K562 (cell line): ENCODE measurements at regions not wholly inside any gene's neighbourhood (a gene's known extent, or its start where the extent isn't known, plus 50 kb on each side); places are given as distances from the start of the nearest gene placed in this dataset.

Experiments
- BHLHE40 ChIP-seq: IDR thresholded peaks from 2 replicates; pipeline ENCODE4 v1.6.1; 2011; ENCODE audit warnings: low read length, improper control_type of control experiment
- SNRNP70 ChIP-seq: fragments of 200-400 bp; formaldehyde crosslinking; optimal IDR thresholded peaks from 2 replicates; pipeline ENCODE3; 2017; ENCODE audit warnings: low read depth, low read length
- TF ChIP-seq, protein P1 (sequence below): sonication (generic); formaldehyde crosslinking; IDR thresholded peaks from 2 replicates; pipeline ENCODE4 v1.8.1; 2023; ENCODE audit warnings: missing genetic modification reagents, mild to moderate bottlenecking, borderline replicate concordance
- TF ChIP-seq, protein P2 (sequence below): fragments of 250-450 bp; sonication (Bioruptor Pico); IDR thresholded peaks from 2 replicates; pipeline ENCODE4 v1.8.0; 2022; ENCODE audit warnings: moderate library complexity, mild to moderate bottlenecking, inconsistent platforms
- TF ChIP-seq, protein P3 (sequence below): fragments of 250-450 bp; sonication (Bioruptor Pico); IDR thresholded peaks from 2 replicates; pipeline ENCODE4 v1.5.0; 2022; ENCODE audit warnings: mild to moderate bottlenecking

DNA sequence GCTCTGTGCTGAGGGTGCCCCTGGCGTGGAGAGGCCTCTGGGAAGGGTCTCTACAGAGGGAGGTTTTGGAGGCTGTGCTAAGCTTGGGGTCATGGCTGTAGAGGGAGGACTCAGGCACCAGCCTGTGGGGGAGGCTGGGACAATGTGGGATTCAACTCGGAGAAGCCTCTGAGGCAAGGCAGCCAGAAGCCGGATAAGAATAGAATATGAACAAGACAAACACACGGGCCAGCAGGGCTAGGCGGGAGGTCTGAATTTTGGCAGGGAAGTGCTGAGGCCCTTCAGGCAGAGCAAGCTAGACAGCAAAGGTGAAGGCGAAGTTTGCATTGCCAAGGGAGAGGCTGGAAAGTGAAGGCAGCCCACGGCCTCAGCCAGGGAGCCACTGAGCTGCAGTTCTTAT, 612.1 kb upstream of the NR2F2 start (continued):
- TF ChIP-seq, protein P1, sequence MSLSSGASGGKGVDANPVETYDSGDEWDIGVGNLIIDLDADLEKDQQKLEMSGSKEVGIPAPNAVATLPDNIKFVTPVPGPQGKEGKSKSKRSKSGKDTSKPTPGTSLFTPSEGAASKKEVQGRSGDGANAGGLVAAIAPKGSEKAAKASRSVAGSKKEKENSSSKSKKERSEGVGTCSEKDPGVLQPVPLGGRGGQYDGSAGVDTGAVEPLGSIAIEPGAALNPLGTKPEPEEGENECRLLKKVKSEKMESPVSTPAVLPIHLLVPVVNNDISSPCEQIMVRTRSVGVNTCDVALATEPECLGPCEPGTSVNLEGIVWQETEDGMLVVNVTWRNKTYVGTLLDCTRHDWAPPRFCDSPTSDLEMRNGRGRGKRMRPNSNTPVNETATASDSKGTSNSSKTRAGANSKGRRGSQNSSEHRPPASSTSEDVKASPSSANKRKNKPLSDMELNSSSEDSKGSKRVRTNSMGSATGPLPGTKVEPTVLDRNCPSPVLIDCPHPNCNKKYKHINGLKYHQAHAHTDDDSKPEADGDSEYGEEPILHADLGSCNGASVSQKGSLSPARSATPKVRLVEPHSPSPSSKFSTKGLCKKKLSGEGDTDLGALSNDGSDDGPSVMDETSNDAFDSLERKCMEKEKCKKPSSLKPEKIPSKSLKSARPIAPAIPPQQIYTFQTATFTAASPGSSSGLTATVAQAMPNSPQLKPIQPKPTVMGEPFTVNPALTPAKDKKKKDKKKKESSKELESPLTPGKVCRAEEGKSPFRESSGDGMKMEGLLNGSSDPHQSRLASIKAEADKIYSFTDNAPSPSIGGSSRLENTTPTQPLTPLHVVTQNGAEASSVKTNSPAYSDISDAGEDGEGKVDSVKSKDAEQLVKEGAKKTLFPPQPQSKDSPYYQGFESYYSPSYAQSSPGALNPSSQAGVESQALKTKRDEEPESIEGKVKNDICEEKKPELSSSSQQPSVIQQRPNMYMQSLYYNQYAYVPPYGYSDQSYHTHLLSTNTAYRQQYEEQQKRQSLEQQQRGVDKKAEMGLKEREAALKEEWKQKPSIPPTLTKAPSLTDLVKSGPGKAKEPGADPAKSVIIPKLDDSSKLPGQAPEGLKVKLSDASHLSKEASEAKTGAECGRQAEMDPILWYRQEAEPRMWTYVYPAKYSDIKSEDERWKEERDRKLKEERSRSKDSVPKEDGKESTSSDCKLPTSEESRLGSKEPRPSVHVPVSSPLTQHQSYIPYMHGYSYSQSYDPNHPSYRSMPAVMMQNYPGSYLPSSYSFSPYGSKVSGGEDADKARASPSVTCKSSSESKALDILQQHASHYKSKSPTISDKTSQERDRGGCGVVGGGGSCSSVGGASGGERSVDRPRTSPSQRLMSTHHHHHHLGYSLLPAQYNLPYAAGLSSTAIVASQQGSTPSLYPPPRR (CRISPR knock-in tag): no peak
- TF ChIP-seq BHLHE40 (no peak), SNRNP70 (no peak)
- TF ChIP-seq, protein P2, sequence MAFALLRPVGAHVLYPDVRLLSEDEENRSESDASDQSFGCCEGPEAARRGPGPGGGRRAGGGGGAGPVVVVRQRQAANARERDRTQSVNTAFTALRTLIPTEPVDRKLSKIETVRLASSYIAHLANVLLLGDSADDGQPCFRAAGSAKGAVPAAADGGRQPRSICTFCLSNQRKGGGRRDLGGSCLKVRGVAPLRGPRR (CRISPR knock-in tag): no peak
- TF ChIP-seq, protein P3, sequence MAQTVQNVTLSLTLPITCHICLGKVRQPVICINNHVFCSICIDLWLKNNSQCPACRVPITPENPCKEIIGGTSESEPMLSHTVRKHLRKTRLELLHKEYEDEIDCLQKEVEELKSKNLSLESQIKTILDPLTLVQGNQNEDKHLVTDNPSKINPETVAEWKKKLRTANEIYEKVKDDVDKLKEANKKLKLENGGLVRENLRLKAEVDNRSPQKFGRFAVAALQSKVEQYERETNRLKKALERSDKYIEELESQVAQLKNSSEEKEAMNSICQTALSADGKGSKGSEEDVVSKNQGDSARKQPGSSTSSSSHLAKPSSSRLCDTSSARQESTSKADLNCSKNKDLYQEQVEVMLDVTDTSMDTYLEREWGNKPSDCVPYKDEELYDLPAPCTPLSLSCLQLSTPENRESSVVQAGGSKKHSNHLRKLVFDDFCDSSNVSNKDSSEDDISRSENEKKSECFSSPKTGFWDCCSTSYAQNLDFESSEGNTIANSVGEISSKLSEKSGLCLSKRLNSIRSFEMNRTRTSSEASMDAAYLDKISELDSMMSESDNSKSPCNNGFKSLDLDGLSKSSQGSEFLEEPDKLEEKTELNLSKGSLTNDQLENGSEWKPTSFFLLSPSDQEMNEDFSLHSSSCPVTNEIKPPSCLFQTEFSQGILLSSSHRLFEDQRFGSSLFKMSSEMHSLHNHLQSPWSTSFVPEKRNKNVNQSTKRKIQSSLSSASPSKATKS (CRISPR knock-in tag): no peak
